Heart left ventricle (tissue), 16 donors: ENCODE measurements at regions not wholly inside any gene's neighbourhood (a gene's known extent, or its start where the extent isn't known, plus 50 kb on each side); places are given as distances from the start of the nearest gene placed in this dataset.

Experiments
- ATAC-seq, 4 donors: fragments of 200-7000 bp; cut with Tn5 transposase; one replicate each; pipeline ENCODE4 v1.9.1; 2020 to 2022; ENCODE audit warnings: moderate library complexity in 4 of 4, mild to moderate bottlenecking in 3 of 4, moderate number of reproducible peaks in 1 of 4
- DNase-seq, 5 donors: peaks; one replicate each; pipeline ENCODE4 v3.0.0-alpha.2; 2020
- H3K27ac ChIP-seq, 12 donors: fragments of 200-600 bp; sonication (generic) in 4 of 12; one replicate each; pipeline versions ENCODE4 v1.5.0 to v1.8.0; 2016 to 2022; ENCODE audit warnings: mild to moderate bottlenecking in 2 of 12
- H3K27me3 ChIP-seq, 9 donors: fragments of 200-600 bp; sonication (generic) in 2 of 9; one replicate each; pipeline versions ENCODE4 v1.5.1 to v1.8.0; 2016 to 2022; ENCODE audit warnings: mild to moderate bottlenecking in 3 of 9
- H3K36me3 ChIP-seq, 9 donors: fragments of 200-600 bp; sonication (generic) in 2 of 9; one replicate each; pipeline versions ENCODE4 v1.5.0 to v1.8.0; 2018 to 2022; ENCODE audit warnings: mild to moderate bottlenecking in 2 of 9
- H3K4me1 ChIP-seq, 12 donors: fragments of 200-600 bp; sonication (generic) in 4 of 12; one replicate each; pipeline versions ENCODE4 v1.5.0 to v1.8.0; 2016 to 2022; ENCODE audit warnings: mild to moderate bottlenecking in 3 of 12
- H3K4me3 ChIP-seq, 12 donors: fragments of 200-600 bp; sonication (generic) in 4 of 12; one replicate each; pipeline versions ENCODE4 v1.5.0 to v1.8.0; 2017 to 2022; ENCODE audit warnings: mild to moderate bottlenecking in 9 of 12, moderate library complexity in 4 of 12
- H3K9me3 ChIP-seq, 12 donors: fragments of 200-600 bp; sonication (generic) in 4 of 12; one replicate each; pipeline versions ENCODE4 v1.5.0 to v1.8.0; 2016 to 2022; ENCODE audit warnings: mild to moderate bottlenecking in 1 of 12
- CTCF ChIP-seq, 12 donors: fragments of 200-600 bp; sonication (generic) in 4 of 12; IDR thresholded peaks; one replicate each; pipeline versions ENCODE4 v1.5.0 to v1.8.0; 2018 to 2022; ENCODE audit warnings: antibody characterized with exemption in 12 of 12, mild to moderate bottlenecking in 5 of 12
- POLR2A ChIP-seq, 2 donors: fragments of 450-650 bp; IDR thresholded peaks; one replicate each; pipeline ENCODE4 v1.6.1; 2017; ENCODE audit warnings: antibody characterized with exemption in 2 of 2, mild to moderate bottlenecking in 2 of 2, moderate library complexity in 2 of 2
- WGBS, 4 donors: extraction: QIAGEN DNeasy Blood & Tissue Kit in 2 of 4; methylation state at CpG; one replicate each; pipeline versions ENCODE4 v1.1.5 to v1.1.7; 2013 to 2018; 5-methylcytosine and 5-hydroxymethylcytosine counted together
- intact Hi-C, 10 donors: fragments of 100-400 bp; cut with DNase I; formaldehyde crosslinking; loops; one replicate each; pipeline versions ENCODE4 v1.11.1 to v1.14.2; 2022
- donor health status: ischemic (EF 13 %, LVEDD 7.1; RV severe dilation, severe dysfunction).
- donor health status: healthy with polysubstance abuse.
- donor health status: DM: no; HTN: yes; CAD: no.
- donor health status: DM: no; HTN: no; CAD: no.
- donor health status: ischemic (EF 25% LVEDD 6.9; RV normal size, moderate dysfunction).
- donor health status: ischemic (EF 25% LVEDD 5.7; RV mildly dilated, moderate dysfunction).
- donor health status: healthy.
- donor health status: DM: yes; HTN: yes; CAD: no.
- donor health status: ischemic (EF 35%, LVEDD 5.7; RV mildly dilated, moderate dysfunction).
- donor health status: nonischemic (EF 11% LVEDD 7.7; RV severe dilation, severe dysfunction).
- donor health status: DM: yes; HTN: yes; CAD: no.
- donor health status: PGD.
- donor health status: ischemic (EF 29% LVEDD 5.4; RV normal size, mild dysfunction).
- donor health status: nonischemic (EF 23%, LVEDD 6.1; RV moderate dilation, normal function).

DNA sequence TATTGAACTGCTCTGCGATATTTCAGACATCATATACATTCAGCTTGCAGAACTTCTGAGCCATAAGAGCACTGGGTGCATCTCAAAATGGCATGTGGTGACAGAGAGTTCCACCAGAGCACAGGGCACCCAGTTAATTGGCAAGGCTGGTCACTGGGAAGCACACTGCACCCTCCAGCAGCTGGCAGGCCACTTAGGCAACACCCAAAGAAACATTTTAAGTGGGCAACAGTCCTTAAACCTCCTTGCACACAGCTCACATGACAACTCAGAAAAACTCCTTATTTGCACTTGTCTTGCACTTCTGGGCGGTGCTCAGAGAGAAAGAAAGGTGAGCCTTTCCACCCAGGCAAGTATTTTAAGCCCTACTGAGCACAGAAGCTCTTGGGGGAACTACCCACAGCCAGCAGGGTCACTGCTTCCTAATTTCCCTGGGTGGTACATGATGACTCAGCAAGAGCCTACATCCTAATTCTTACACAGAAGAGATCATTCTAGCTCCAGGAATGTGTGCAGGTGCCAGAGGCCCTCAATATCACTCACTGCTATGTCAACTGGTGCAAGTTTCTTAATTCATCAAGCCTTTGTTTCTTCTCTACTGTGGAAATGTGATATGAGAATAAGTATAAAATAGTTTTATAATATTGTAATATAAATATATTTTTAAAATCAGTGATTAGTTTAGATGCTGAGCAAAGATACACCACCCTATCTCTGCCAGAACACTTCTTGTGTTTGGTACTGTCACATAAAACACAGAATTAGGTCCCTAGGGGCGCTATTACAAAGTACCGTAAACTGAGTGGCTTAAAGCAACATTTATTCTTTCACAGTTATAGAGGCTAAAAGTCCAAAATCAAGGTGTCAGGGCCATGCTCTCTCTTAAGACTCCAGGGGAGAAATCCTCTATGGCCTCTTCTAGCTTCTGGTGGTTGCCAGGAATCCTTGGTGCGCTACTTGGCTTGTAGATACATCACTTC lies 155.1 kb upstream of the PPARGC1A start:
- no peak overlapping the region for H3K4me3 ChIP-seq
- intact Hi-C loops: no loop called here
- H3K4me1 ChIP-seq: no peaks in the 10 kb centered on the region
- DNase-seq (no peak), ATAC-seq (no peak)
- H3K9me3 ChIP-seq: no peaks in the 10 kb centered on the region
- H3K27me3 ChIP-seq: no peaks in the 10 kb centered on the region
- WGBS, 4 donors: 86 to 96% (median 88%) methylated on average over 5 of the region's 5 CpGs
- H3K27ac ChIP-seq: no peak overlapping the region
- no peaks in the 10 kb centered on the region for H3K36me3 ChIP-seq
- TF ChIP-seq POLR2A (IDR thresholded peaks at IDR 0.05) (no peak), CTCF (IDR thresholded peaks at IDR 0.05) (no peak)

DNA sequence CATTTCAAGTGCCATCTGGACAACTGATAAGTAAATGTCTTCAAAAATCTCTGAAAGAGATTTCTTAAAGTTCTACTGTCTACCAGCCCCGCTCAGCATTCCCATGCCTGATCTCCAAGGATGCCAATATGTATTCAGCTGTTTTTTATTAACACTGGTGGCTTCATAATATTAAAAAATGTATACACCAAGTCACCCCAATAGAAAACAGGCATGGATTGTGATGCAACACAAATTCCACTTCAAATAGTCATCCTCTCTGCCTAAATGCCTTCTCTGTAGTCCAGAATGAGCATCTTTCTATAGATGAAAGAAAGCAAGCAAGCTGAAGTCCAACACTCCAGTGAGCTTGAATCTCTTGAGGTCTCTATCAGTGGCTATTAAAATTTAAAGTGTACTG lies 152.2 kb upstream of the PPARGC1A start:
- TF ChIP-seq POLR2A (IDR thresholded peaks at IDR 0.05) (no peak), CTCF (IDR thresholded peaks at IDR 0.05) (no peak)
- Histone ChIP-seq H3K4me1 (no peaks in the 10 kb centered on the region), H3K36me3 (no peaks in the 10 kb centered on the region), H3K9me3 (no peaks in the 10 kb centered on the region), H3K27me3 (no peaks in the 10 kb centered on the region), H3K27ac (no peak overlapping the region), H3K4me3 (no peak overlapping the region)
- intact Hi-C loops: no loop called here
- 79 to 95% (median 81%) methylated on average over 1 of the region's 1 CpG for WGBS, 4 donors
- DNase-seq (no peak), ATAC-seq (no peak)

DNA sequence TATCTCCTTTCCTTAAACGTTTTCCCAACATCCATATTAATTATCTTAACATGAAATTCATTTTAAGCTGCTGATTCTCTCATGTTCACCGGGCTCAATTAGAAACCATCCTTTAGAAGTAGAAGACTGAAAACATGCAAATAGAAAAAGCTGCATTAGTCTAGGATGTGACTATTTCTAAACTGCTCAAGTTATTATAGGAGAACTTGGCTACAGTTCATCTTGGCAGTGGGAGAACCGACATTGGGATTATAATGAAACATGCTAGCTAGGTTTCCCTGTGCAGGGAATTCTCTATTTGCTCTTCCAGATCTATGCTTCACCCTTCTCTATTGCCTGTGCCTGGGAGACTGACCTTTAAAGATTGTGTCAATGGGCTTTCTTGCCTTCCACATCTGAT lies 151.0 kb upstream of the PPARGC1A start:
- H3K27me3 ChIP-seq: no peaks in the 10 kb centered on the region
- no peak for TF ChIP-seq POLR2A (IDR thresholded peaks at IDR 0.05)
- TF ChIP-seq CTCF (IDR thresholded peaks at IDR 0.05): no peak
- H3K27ac ChIP-seq: no peak overlapping the region
- H3K4me3 ChIP-seq: no peak overlapping the region
- DNase-seq (no peak), ATAC-seq (no peak)
- H3K36me3 ChIP-seq: no peaks in the 10 kb centered on the region
- intact Hi-C loops: no loop called here
- H3K4me1 ChIP-seq: no peaks in the 10 kb centered on the region
- WGBS, 4 donors: 56 to 64% (median 63%) methylated on average over 3 of the region's 3 CpGs
- H3K9me3 ChIP-seq: no peaks in the 10 kb centered on the region

DNA sequence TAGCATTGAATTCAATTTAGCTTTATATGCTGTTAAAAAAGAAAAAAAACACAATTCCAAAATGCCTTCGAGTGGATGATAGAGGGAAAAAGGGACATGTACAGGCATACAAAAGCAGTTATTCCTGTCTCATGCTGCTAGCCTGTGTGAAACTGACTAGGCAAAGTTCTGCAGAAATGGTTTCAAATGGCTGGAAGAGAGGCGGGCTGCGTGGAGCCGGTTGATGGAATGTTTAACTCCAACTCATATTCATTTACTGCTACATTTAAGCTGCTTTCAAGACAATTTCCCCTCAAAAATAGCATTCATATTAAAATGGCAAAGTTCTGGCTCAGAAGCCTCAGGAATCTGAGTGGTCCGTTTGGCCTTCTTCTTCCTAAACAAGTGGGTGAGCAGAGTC lies 143.8 kb upstream of the PPARGC1A start:
- 85 to 91% (median 90%) methylated on average over 5 of the region's 5 CpGs for WGBS, 4 donors
- Histone ChIP-seq H3K9me3 (no peaks in the 10 kb centered on the region), H3K27ac (no peak overlapping the region), H3K4me3 (no peak overlapping the region), H3K36me3 (no peaks in the 10 kb centered on the region), H3K27me3 (no peaks in the 10 kb centered on the region), H3K4me1 (peaks cover 0 to 2% (median 0%) of the 10 kb centered on the region in 12 donors)
- DNase-seq (no peak), ATAC-seq (no peak)
- intact Hi-C loops: loop anchor here in 1 of 10 donors (10.0 kb wide), 1 partner anchor 371 kb away; no protein-coding TSS in a partner anchor
- TF ChIP-seq CTCF (IDR thresholded peaks at IDR 0.05): no peak
- TF ChIP-seq POLR2A (IDR thresholded peaks at IDR 0.05): no peak
